GM19455 (cell line): ENCODE measurements at regions not wholly inside any gene's neighbourhood (a gene's known extent, or its start where the extent isn't known, plus 50 kb on each side); places are given as distances from the start of the nearest gene placed in this dataset.
"Not testable (repeated sequence)": the region's sequence is repeated elsewhere in the genome, so short reads cannot be mapped to it uniquely, and the experiment has no call there.

Experiments
- ATAC-seq: cut with Tn5 transposase; IDR thresholded peaks from one replicate; pipeline ENCODE4 v1.9.1; 2021; ENCODE audit not compliant: unreplicated experiment

DNA sequence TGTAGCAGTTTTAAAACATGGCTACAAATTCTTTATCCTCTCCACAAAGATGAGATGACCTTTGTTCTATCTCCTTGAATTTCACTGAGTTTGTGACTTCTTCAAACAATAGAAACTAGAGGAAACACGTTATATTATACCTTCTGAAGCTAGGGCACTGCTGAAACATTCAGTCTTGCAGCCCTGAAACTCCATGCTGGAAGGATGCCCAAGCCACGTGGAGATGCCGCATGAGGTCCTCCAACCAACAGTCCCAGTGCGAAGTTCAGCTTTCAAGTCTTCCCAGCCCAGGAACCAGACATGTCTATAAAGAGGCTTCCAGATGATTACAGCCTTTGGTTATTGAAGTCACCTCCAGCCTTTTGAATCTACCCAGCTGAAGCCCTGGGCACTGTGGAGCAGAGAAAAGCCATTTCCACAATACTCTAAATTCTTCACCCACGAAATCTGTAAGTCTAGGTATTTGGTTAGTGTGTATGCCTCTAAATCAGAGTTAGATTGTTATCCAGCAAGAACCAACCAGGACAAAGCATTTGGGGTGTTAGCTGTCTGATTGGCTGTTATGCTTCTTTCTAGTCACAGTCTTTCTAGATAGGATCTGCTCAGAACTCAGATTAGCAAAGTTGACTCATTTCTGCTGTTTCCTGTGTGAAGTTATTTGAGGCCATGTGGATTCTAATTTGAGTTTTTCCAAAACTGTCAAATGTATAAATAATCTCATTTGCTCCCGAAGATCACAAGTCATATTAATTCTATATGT lies 186.5 kb upstream of the TMEM72 start:
- no peak for ATAC-seq

DNA sequence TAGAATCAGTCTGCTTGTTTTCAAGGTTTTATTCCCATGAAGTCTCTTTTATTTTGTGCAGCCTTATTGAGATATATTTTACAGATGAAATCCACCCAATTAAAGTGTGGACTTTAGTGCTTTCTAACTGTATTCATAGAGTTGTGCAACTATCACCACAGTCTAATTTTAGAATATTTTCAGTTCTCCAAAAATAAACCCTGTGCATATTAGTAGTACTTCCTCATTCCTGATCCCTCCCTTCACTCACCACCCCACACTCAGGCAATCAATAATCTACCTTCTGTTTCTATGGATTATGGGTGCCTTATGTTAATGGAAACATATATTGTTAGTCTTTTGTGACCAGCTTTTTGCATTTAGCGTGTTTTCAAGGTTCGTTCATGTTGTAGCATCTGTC lies 185.7 kb upstream of the TMEM72 start:
- ATAC-seq = peak; percentile 57

DNA sequence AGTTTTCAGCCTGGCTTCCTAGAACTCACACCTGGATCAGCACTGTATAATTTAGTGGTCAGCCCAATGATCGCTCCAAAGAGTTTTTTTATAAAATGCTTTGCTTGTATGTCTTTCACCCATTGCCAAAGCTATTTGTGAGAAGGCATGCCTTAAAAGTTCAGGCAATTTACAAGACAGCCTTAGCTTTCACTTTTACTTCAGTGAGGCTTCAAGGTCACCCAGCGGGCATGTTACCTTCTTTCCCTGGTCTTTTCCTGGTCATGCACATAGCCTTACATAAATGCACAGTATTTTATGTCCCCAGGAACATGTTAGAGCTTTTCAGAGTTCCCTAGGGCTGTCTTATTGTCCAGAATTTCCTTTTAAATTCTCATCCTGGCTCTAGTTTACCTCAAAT lies 179.9 kb upstream of the TMEM72 start:
- ATAC-seq = no peak

DNA sequence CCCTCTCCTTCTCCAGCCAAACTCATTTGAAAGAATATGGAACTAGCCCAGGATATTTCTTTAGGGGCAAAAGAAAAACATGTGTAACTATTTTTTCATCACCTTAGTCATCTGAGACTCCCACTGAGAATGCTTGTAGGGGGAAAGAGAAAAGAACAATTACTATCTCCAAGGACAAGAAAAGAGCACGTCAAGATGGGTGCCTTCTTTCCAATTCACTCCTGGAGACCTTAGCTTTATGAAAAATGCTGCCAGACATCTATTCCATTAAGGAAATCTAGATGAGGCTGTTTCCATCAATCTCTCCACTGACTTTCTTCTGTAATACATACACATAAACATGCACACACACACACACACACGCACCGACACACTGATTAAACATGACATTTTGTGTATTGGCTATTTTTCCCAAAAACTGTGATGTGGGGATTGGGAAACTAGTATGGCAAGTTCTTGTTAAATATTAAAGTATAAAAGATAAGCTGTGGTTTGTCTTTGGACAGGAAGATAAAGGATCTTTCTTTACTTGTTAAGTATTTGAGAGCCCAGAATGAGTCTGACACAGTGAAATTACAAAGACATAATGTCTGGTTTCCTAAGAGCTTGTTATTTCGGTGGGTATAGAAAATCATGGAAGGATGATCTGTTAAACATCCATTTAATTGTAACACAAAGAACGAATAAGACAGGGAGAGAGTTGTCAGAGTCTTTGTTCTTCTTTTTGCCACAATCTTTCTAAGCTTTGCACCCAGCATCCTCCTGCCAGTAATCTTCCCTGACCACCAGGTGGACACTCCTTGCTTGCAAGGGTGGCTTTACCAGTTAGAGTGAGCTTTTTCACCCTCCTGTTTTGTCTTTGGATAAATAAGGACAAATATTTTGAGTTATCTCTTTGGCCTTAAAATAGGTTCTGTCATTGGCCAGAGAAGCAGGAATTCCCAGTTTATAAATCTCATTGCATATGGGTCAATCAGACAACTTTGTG lies 177.3 kb upstream of the TMEM72 start:
- no peak for ATAC-seq

- ATAC-seq = no peak
These were observed 168.9 kb upstream of the TMEM72 start for GRCh38 chr10:44742248-44742647.

DNA sequence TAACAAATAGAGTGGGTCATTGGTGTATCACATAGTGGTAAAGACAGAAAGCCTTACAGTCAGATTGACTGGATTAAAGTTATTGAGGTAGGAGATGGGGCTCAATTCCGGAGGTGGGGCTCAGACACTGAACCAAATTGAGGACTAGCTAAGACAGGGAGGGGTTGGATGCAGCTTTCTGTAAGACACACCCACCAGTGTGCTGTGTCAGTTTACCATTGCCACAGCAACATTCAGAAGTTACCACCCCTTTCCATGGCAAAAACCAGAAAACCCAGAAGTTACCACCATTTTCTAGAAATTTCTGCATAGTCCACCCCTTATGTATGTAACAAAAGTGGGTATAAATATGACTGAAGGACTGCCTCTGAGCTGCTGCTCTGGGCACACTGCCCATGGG lies 167.6 kb upstream of the TMEM72 start:
- ATAC-seq = no peak

DNA sequence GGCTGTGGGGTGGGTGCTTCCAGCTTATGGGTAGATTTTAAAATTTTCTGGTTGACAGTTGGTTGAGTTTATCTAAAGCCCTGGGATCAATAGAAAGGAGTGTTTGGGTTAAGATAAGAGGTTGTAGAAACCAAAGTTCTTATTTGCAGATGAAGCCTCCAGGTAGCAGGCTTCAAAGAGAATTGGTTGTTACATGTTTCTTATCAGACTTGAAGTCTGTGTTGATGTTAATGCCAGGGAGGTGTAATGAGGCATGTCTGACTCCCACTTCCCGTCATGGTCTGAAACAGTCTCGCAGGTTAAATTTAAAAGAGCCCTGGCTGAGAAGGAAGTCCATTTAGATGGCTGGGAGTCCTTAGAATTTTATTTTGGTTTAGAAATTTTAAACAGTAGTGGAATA lies 165.2 kb upstream of the TMEM72 start:
- no peak for ATAC-seq

- ATAC-seq = no peak
These were observed 163.5 kb upstream of the TMEM72 start for GRCh38 chr10:44747593-44748172.

DNA sequence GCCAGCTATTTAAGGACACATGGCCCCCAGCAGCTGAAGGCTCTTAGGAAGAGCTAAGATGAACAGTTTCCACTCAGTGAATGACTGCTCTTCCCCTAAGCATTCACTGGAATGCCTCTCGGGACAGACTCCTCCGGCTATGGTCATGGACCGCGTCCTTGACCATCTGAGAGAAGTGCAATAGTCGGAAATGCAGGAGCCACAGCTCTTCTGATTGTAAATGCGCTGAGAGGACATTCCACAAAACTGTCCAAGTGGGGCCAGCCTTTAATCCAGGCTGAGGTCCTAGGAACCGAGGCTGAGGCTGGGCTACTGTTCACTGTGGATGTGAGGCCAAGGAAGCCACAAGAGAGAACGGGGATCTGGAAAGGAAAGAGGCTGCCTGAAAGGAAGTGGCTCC lies 162.0 kb upstream of the TMEM72 start:
- ATAC-seq = no peak

- ATAC-seq = no peak
These were observed 158.4 kb upstream of the TMEM72 start for GRCh38 chr10:44752451-44753441.

DNA sequence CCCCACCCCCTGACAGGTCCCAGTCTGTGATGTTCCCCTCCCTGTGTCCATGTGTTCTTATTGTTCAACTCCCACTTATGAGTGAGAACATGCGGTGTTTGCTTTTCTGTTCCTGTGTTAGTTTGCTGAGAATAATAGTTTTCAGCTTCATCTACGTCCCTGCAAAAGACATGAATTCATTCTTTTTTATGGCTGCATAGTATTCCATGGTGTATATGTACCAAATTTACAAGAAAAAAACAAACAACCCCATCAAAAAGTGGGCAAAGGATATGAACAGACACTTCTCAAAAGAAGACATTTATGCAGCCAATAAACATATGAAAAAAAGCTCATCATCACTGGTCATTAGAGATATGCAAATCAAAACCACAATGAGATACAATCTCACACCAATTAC lies 156.8 kb upstream of the TMEM72 start:
- not testable (repeated sequence) for ATAC-seq

- ATAC-seq = no peak
These were observed 155.7 kb upstream of the TMEM72 start for GRCh38 chr10:44755481-44755880.

DNA sequence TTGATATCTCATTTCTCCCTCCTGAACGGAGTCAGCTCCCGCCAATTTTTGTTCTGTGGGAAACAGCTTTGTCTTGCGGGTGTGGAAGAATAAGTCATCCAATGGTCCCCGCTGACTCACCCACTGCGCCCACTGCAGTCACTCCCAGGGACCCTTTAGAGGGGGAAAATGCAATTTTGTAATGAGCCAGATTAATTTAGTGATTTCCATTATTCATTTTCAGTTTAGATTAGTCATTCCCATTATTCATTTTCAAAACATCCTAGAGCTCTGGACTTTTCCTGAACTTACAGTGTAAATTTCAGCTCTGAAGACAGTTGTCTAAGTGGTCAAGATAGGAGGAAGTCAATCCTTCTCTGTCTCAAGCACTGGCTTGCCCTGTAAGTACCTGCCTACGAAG lies 154.9 kb upstream of the TMEM72 start:
- ATAC-seq = no peak

GRCh38 chr10:44757551-44758205 lies 153.5 kb upstream of the TMEM72 start:
- ATAC-seq = no peak

GRCh38 chr10:44759122-44759521 lies 152.0 kb upstream of the TMEM72 start:
- ATAC-seq = no peak

DNA sequence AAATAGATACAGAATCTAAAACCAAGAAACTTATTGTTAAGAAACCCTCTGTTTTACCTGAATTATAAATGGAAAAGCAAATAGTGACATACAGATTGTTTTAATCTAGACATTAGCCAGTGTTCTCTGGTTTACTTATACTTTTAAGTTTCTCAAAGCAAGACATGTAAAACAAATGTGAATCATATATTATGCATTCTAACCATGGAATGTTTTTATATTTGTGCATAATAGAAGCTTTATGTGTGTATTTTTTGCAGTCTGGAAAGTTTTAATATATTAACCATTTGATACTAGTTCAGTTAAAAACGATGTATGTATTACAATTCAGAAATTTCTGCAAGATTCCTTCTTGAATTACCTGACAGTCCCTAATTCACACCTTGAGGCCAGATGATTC lies 150.6 kb upstream of the TMEM72 start:
- ATAC-seq = no peak

DNA sequence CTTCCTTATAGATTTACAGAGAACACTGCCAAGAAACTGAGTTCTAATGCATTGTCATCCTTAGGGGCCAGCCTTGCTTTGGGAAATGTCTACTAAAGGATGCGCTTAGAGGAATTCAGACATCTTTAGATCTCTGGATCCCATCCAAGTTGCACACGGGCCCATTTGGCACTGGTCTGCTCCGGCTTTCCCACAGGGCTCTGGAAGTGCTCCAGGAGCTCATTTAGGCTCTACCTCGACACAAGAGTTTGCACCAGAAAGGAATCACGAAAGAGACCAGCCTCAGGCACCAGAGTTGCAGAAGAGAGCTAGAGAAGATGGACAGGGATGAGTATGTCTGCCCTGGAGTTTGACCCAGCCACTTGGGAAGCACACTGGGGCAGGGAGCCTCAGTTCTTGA lies 150.1 kb upstream of the TMEM72 start:
- no peak for ATAC-seq

GRCh38 chr10:44763331-44763730 lies 147.8 kb upstream of the TMEM72 start:
- no peak for ATAC-seq

GRCh38 chr10:44765299-44765698 lies 145.8 kb upstream of the TMEM72 start:
- no peak for ATAC-seq

DNA sequence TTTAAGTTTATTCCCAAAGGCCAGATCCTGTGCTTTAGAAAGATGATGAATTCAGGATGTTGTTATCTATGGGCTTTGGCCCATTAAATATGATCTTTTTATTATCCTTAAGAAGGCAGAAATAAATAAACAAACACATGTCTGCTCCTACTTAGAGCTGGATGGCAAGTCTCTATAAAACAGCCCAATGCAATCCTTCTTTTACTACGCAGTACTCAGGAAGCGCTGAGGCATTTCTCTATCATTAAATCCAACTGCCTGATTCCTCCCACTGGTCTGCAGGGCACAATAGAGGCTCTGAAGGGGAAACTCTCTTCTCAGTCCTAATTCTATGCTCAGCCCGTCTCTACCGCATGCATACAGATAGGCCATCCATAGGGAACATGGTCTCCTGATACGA lies 144.5 kb upstream of the TMEM72 start:
- ATAC-seq = no peak
